Ishikawa (cell line): ENCODE measurements at regions not wholly inside any gene's neighbourhood (a gene's known extent, or its start where the extent isn't known, plus 50 kb on each side); places are given as distances from the start of the nearest gene placed in this dataset.

ENCODE experiments used
- CEBPB ChIP-seq: IDR thresholded peaks from 2 replicates; pipeline ENCODE4 v1.6.1; 2012
- CREB1 ChIP-seq: IDR thresholded peaks from 2 replicates; pipeline ENCODE4 v1.6.1; 2012; ENCODE audit warnings: low read depth
- EGR1 ChIP-seq: IDR thresholded peaks from 2 replicates; pipeline ENCODE4 v1.6.1; 2012
- EP300 ChIP-seq: IDR thresholded peaks from 2 replicates; pipeline ENCODE4 v1.6.1; 2012; ENCODE audit warnings: borderline replicate concordance
- FOXM1 ChIP-seq: IDR thresholded peaks from 2 replicates; pipeline ENCODE4 v1.6.1; 2012; ENCODE audit warnings: low read depth, borderline replicate concordance
- NFIC ChIP-seq: IDR thresholded peaks from 2 replicates; pipeline ENCODE4 v1.6.1; 2012
- RAD21 ChIP-seq: IDR thresholded peaks from 2 replicates; pipeline ENCODE4 v1.6.1; 2012; ENCODE audit warnings: low read depth
- TAF1 ChIP-seq: IDR thresholded peaks from 2 replicates; pipeline ENCODE4 v1.6.1; 2012; ENCODE audit warnings: low read depth, mild to moderate bottlenecking
- TCF12 ChIP-seq: IDR thresholded peaks from 2 replicates; pipeline ENCODE4 v1.6.1; 2012; ENCODE audit warnings: low read depth
- TEAD4 ChIP-seq: IDR thresholded peaks from 2 replicates; pipeline ENCODE4 v1.6.1; 2012
- YY1 ChIP-seq: IDR thresholded peaks from 2 replicates; pipeline ENCODE4 v1.6.1; 2012; ENCODE audit warnings: low read depth
- ZBTB7A ChIP-seq: IDR thresholded peaks from 2 replicates; pipeline ENCODE4 v1.6.1; 2012; ENCODE audit warnings: low read depth
- TF ChIP-seq, protein P1 (sequence below): IDR thresholded peaks from 2 replicates; pipeline ENCODE4 v1.6.1; 2012; ENCODE audit warnings: low read depth, mild to moderate bottlenecking
- TF ChIP-seq, protein P2 (sequence below): IDR thresholded peaks from 2 replicates; pipeline ENCODE4 v1.6.1; 2012
- TF ChIP-seq, protein P3 (sequence below): IDR thresholded peaks from 2 replicates; pipeline ENCODE4 v1.6.1; 2012

DNA sequence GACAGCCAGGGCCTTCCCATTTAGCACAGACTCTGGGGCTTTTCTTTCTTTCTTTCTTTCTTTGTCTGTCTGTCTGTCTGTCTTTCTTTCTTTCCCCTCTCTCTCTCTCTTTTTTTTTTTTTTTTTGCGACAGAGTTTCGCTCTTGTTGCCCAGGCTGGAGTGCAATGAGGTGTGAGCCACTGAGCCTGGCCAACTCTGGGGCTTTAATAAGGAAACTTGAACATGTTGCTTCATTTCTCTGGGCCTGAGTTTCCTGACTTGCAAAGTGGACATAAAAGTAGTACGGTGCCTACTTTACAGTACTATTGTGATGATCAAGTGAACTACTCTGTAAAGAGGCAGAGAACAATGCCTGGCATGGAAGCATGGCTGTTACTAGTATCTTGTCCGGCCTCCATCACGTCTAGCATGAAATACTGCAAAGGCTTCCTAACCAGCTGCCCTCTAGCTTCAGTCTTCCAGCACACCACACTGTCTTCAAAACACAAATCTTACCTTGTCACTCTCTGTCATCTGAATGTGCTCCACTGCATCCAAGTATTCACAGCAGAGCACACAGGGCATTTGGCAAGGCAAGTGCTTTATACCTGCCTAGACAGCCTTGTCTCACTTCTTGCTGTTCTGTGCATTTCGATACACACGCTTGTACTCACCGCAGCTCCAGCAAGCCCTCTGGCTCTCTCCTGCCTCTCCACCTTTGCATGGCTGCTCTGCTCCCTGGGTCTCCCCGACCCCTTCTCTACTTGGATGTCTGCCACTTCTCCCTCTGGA lies 96.7 kb downstream of the IRF2BPL start:
- TF ChIP-seq CREB1: no peak
- TF ChIP-seq, protein P1, sequence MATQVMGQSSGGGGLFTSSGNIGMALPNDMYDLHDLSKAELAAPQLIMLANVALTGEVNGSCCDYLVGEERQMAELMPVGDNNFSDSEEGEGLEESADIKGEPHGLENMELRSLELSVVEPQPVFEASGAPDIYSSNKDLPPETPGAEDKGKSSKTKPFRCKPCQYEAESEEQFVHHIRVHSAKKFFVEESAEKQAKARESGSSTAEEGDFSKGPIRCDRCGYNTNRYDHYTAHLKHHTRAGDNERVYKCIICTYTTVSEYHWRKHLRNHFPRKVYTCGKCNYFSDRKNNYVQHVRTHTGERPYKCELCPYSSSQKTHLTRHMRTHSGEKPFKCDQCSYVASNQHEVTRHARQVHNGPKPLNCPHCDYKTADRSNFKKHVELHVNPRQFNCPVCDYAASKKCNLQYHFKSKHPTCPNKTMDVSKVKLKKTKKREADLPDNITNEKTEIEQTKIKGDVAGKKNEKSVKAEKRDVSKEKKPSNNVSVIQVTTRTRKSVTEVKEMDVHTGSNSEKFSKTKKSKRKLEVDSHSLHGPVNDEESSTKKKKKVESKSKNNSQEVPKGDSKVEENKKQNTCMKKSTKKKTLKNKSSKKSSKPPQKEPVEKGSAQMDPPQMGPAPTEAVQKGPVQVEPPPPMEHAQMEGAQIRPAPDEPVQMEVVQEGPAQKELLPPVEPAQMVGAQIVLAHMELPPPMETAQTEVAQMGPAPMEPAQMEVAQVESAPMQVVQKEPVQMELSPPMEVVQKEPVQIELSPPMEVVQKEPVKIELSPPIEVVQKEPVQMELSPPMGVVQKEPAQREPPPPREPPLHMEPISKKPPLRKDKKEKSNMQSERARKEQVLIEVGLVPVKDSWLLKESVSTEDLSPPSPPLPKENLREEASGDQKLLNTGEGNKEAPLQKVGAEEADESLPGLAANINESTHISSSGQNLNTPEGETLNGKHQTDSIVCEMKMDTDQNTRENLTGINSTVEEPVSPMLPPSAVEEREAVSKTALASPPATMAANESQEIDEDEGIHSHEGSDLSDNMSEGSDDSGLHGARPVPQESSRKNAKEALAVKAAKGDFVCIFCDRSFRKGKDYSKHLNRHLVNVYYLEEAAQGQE: no peak
- TF ChIP-seq TCF12: no peak
- TF ChIP-seq, protein P2, sequence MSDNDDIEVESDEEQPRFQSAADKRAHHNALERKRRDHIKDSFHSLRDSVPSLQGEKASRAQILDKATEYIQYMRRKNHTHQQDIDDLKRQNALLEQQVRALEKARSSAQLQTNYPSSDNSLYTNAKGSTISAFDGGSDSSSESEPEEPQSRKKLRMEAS: no peak
- TF ChIP-seq EGR1: no peak
- TF ChIP-seq EP300: no peak
- TF ChIP-seq NFIC: no peak
- no peak for TF ChIP-seq TEAD4
- no peak for TF ChIP-seq YY1
- no peak for TF ChIP-seq ZBTB7A
- TF ChIP-seq, protein P3, sequence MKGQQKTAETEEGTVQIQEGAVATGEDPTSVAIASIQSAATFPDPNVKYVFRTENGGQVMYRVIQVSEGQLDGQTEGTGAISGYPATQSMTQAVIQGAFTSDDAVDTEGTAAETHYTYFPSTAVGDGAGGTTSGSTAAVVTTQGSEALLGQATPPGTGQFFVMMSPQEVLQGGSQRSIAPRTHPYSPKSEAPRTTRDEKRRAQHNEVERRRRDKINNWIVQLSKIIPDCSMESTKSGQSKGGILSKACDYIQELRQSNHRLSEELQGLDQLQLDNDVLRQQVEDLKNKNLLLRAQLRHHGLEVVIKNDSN: no peak
- TF ChIP-seq FOXM1: no peak
- no peak for TF ChIP-seq CEBPB
- TF ChIP-seq TAF1: no peak
- no peak for TF ChIP-seq RAD21

DNA sequence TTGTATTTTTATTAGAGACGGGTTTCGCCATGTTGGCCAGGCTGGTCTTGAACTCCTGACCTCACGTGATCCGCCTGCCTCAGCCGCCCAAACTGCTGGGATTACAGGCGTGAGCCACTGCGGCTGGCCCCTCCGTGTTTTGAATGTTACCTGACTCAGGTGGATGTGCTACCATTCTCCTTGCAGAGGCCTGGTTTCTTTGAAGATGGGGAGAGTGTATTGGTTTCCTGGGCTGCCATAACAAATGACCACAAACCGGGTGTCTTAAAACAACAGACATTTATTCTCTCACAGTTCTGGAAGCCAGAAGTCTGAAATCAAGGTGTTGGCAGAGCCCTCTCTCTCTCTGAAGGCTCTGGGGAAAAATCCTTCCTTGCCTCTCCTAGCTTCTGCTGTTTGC lies 98.0 kb downstream of the IRF2BPL start:
- TF ChIP-seq TEAD4 (no peak), YY1 (no peak), CREB1 (no peak), EP300 (no peak), ZBTB7A (no peak), NFIC (no peak)
- TF ChIP-seq, protein P3: no peak
- TF ChIP-seq, protein P1: no peak

DNA sequence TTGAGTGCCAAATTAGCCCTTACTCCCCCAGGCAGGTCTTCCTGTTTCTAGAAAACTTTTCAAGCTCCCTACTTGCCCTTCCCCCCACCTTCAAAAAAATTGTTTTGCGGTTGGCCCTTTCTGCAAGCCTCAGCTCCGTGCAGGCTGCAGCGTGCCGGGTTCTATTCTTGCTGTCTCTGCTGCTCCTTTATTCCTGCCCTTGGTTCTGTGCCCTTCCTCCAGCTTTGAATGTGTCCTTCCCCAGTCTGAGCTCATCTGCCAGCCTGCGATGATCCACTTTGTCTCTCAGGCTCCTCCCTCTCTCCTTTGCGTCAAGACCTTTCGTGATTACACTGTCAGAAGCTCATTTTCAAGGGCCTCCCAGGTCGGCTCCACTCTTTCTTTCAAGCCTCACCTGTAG lies 98.6 kb downstream of the IRF2BPL start:
- TF ChIP-seq TAF1 (no peak), TEAD4 (no peak), NFIC (no peak), RAD21 (no peak), TCF12 (no peak), YY1 (no peak), CREB1 (no peak), CEBPB (no peak), FOXM1 (no peak), ZBTB7A (no peak)
- TF ChIP-seq, protein P2: no peak
- TF ChIP-seq, protein P1: no peak

DNA sequence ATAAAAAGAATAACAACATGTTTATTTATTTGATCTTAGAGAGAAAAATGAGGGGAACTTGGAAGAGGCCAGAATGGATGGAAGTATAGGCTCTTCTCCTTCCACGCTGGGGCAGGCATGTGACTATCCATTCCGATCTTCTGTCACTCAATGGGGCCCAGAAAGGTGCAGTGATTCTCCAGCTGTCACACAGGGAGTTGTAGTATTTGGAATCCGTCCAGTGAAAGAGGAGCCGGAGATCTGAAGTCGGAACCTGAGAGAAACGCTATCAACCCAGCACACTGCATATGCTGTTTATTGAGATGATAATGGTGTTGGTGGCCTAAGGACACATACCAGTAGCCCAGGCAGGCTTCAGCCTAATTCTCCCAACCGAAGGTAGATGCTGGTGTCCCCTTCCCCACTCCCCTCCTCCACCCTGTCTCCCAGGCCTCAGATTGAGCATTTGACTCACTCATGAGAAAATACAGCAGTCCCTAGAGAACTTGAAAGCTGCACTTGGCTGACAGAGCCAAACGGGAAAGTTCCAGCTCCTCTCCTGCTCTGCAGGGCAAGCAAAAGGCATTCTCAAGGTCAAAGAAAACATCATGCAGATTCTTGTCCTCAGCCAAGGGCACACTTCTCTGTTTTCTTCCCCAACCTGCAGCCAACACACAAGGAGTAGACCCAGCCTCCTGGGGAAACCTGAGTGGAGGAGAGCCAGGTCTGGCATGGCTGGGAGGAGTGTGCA lies 100.4 kb downstream of the IRF2BPL start:
- TF ChIP-seq TCF12 (no peak), YY1 (no peak), EP300 (no peak), CREB1 (no peak), TEAD4 (no peak), TAF1 (no peak), NFIC (no peak), RAD21 (no peak), CEBPB (no peak), ZBTB7A (no peak), EGR1 (no peak), FOXM1 (no peak)
- TF ChIP-seq, protein P2: no peak
- TF ChIP-seq, protein P3: no peak
- TF ChIP-seq, protein P1: no peak
